ENCODE measurements at regions not wholly inside any gene's neighbourhood (a gene's known extent, or its start where the extent isn't known, plus 50 kb on each side); places are given as distances from the start of the nearest gene placed in this dataset.

DNA sequence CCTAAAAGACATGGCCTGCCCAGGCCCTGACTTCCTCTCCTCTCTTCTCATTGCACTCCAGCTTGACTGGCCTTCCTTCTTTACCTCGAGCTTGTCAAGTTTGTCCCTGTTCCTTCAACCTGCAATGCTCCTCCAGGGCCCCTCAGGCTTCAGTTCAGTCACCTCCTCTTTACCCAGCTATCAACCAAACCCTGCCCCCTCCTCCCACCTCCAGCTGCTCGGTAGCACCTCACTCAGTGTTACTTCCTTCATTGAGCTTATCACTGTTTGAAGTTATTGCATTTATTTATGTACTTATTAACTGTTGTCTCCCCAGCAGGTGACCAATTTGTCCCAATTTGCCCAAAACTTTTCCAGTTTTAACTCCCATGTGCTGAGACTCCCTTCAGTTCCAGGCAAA is 95.8 kb upstream of the UBE2E1 start:
- TF ChIP-seq, protein P1, sequence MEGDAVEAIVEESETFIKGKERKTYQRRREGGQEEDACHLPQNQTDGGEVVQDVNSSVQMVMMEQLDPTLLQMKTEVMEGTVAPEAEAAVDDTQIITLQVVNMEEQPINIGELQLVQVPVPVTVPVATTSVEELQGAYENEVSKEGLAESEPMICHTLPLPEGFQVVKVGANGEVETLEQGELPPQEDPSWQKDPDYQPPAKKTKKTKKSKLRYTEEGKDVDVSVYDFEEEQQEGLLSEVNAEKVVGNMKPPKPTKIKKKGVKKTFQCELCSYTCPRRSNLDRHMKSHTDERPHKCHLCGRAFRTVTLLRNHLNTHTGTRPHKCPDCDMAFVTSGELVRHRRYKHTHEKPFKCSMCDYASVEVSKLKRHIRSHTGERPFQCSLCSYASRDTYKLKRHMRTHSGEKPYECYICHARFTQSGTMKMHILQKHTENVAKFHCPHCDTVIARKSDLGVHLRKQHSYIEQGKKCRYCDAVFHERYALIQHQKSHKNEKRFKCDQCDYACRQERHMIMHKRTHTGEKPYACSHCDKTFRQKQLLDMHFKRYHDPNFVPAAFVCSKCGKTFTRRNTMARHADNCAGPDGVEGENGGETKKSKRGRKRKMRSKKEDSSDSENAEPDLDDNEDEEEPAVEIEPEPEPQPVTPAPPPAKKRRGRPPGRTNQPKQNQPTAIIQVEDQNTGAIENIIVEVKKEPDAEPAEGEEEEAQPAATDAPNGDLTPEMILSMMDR (IDR thresholded peaks at IDR 0.05; ENCODE audit: insufficient read depth, low read length), result no peak
- no peak for TF ChIP-seq SPI1 (IDR thresholded peaks at IDR 0.05; ENCODE audit: borderline replicate concordance, low read depth)
